ENCODE measurements at regions not wholly inside any gene's neighbourhood (a gene's known extent, or its start where the extent isn't known, plus 50 kb on each side); places are given as distances from the start of the nearest gene placed in this dataset.
A peak's percentile ranks its signal among the peaks of the same experiment; 100 is the strongest.

- peaks cover 2% of the 10 kb centered on the region for H3K27me3 ChIP-seq
- H2AFZ ChIP-seq, result no peak overlapping the region
- DNase-seq (ENCODE audit: low spot score), result no peak
- no peaks in the 10 kb centered on the region for H4K20me1 ChIP-seq (ENCODE audit: insufficient read depth, poor library complexity, severe bottlenecking)
- TF ChIP-seq, protein P1, sequence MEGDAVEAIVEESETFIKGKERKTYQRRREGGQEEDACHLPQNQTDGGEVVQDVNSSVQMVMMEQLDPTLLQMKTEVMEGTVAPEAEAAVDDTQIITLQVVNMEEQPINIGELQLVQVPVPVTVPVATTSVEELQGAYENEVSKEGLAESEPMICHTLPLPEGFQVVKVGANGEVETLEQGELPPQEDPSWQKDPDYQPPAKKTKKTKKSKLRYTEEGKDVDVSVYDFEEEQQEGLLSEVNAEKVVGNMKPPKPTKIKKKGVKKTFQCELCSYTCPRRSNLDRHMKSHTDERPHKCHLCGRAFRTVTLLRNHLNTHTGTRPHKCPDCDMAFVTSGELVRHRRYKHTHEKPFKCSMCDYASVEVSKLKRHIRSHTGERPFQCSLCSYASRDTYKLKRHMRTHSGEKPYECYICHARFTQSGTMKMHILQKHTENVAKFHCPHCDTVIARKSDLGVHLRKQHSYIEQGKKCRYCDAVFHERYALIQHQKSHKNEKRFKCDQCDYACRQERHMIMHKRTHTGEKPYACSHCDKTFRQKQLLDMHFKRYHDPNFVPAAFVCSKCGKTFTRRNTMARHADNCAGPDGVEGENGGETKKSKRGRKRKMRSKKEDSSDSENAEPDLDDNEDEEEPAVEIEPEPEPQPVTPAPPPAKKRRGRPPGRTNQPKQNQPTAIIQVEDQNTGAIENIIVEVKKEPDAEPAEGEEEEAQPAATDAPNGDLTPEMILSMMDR (IDR thresholded peaks at IDR 0.05; ENCODE audit: poor library complexity), result no peak
- TF ChIP-seq EZH2phosphoT487 (IDR thresholded peaks at IDR 0.05; ENCODE audit: low read depth, severe bottlenecking, unreplicated experiment), result no peak
- TF ChIP-seq EZH2 (IDR thresholded peaks at IDR 0.05; ENCODE audit: borderline replicate concordance), result no peak
- 67% methylated on average over 4 of the region's 4 CpGs for WGBS (ENCODE audit: low lambda C conversion rate, missing lambda C conversion rate)
- no peaks in the 10 kb centered on the region for H3K9me3 ChIP-seq (ENCODE audit: low read depth)
- no peaks in the 10 kb centered on the region for H3K79me2 ChIP-seq
- no peak overlapping the region for H3K4me2 ChIP-seq
- H3K36me3 ChIP-seq (replicated peaks; ENCODE audit: insufficient read depth, low read depth), result no peaks in the 10 kb centered on the region
- H3K9me2 ChIP-seq (replicated peaks; ENCODE audit: insufficient read depth), result no peaks in the 10 kb centered on the region
- no peak overlapping the region for H3K27ac ChIP-seq
- no peak overlapping the region for H3K4me3 ChIP-seq
- H3K4me1 ChIP-seq (ENCODE audit: insufficient read depth), result no peaks in the 10 kb centered on the region
Measured at GRCh38 chr11:122044086-122044485, 71.9 kb downstream of the BLID start.

DNA sequence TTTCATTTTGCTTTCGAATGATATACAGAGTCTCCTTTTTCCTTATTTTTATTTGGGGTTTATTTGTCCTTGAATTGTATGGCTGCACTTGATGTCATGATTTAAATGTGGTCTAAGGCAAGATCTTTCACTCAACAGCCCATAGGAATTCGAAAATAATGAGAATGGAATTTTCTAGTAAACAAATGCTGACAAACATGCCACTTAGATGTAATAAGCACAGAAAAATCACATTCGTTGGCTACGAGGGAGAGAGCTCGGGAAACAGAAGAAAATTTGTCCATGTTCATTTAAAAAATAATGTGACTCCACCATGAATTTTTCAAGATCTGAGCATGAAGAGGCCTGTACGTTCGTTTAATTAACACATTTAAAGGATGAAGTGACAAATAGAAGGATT, 73.0 kb downstream of the BLID start:
- no peak for TF ChIP-seq EZH2 (IDR thresholded peaks at IDR 0.05; ENCODE audit: borderline replicate concordance)
- TF ChIP-seq, protein P1 (IDR thresholded peaks at IDR 0.05; ENCODE audit: poor library complexity), result no peak
- TF ChIP-seq EZH2phosphoT487 (IDR thresholded peaks at IDR 0.05; ENCODE audit: low read depth, severe bottlenecking, unreplicated experiment), result no peak
- H3K36me3 ChIP-seq (replicated peaks; ENCODE audit: insufficient read depth, low read depth), result no peaks in the 10 kb centered on the region
- no peak overlapping the region for H3K4me2 ChIP-seq
- no peak for DNase-seq (ENCODE audit: low spot score)
- H3K27ac ChIP-seq, result no peak overlapping the region
- no peaks in the 10 kb centered on the region for H4K20me1 ChIP-seq (ENCODE audit: insufficient read depth, poor library complexity, severe bottlenecking)
- H3K79me2 ChIP-seq, result no peaks in the 10 kb centered on the region
- no peaks in the 10 kb centered on the region for H3K9me2 ChIP-seq (replicated peaks; ENCODE audit: insufficient read depth)
- WGBS (ENCODE audit: low lambda C conversion rate, missing lambda C conversion rate), result 55% methylated on average over 7 of the region's 7 CpGs
- no peak overlapping the region for H2AFZ ChIP-seq
- H3K27me3 ChIP-seq, result peaks cover 2% of the 10 kb centered on the region
- H3K4me3 ChIP-seq, result no peak overlapping the region
- H3K4me1 ChIP-seq (ENCODE audit: insufficient read depth), result no peaks in the 10 kb centered on the region
- no peaks in the 10 kb centered on the region for H3K9me3 ChIP-seq (ENCODE audit: low read depth)

DNA sequence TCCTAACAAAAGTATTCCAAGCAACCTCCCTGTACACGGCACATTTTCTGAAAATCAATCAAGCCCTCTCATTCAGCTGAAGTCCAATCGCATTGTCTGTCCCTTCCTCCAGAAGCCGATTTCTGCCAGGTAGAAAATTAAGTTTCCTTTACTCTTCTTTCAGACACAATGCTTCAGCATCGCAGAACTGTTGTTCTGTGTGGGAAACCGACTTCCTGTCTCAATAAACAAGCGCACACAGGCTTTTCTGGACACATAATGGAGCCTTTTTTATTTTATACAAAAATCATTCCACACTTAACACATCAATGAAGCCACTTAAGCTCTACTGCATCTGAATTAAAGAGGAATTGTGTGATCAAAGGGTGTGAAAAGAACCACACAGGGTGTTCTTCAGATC, 75.6 kb downstream of the BLID start:
- Histone ChIP-seq H2AFZ (peak overlapping the region; percentile 33), H4K20me1 (ENCODE audit: insufficient read depth, poor library complexity, severe bottlenecking) (no peaks in the 10 kb centered on the region), H3K9me3 (ENCODE audit: low read depth) (no peaks in the 10 kb centered on the region), H3K4me3 (no peak overlapping the region), H3K36me3 (replicated peaks; ENCODE audit: insufficient read depth, low read depth) (no peaks in the 10 kb centered on the region), H3K27me3 (no peaks in the 10 kb centered on the region), H3K9me2 (replicated peaks; ENCODE audit: insufficient read depth) (no peaks in the 10 kb centered on the region), H3K4me1 (ENCODE audit: insufficient read depth) (no peaks in the 10 kb centered on the region), H3K79me2 (no peaks in the 10 kb centered on the region), H3K27ac (no peak overlapping the region), H3K4me2 (peak overlapping the region; percentile 63)
- WGBS (ENCODE audit: low lambda C conversion rate, missing lambda C conversion rate), result 40% methylated on average over 6 of the region's 6 CpGs
- TF ChIP-seq, protein P1 (IDR thresholded peaks at IDR 0.05; ENCODE audit: poor library complexity), result no peak
- TF ChIP-seq EZH2phosphoT487 (IDR thresholded peaks at IDR 0.05; ENCODE audit: low read depth, severe bottlenecking, unreplicated experiment), result no peak
- TF ChIP-seq EZH2 (IDR thresholded peaks at IDR 0.05; ENCODE audit: borderline replicate concordance), result no peak
- no peak for DNase-seq (ENCODE audit: low spot score)

DNA sequence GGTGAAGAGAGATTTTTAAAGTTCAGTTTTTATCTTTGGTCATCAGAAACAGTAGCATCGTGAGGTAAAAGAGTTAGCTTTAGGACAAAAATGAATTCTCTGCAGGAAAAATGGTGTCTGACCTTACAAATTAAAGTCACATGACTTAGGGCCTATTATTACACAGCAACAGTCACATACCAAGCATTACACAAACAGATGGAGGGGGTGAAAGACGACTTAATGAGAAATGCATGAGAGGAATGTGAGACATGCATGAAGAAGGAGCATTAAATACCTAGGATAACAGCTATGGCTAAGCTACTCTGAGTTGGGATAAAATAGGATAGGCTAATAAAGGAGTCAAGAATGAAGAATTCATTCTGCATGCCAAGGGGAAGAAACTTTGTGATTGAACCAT, 77.5 kb downstream of the BLID start:
- no peaks in the 10 kb centered on the region for H3K9me3 ChIP-seq (ENCODE audit: low read depth)
- H3K79me2 ChIP-seq, result no peaks in the 10 kb centered on the region
- no peaks in the 10 kb centered on the region for H3K36me3 ChIP-seq (replicated peaks; ENCODE audit: insufficient read depth, low read depth)
- no peak overlapping the region for H3K27ac ChIP-seq
- no peak for DNase-seq (ENCODE audit: low spot score)
- no peaks in the 10 kb centered on the region for H3K27me3 ChIP-seq
- H3K4me3 ChIP-seq, result no peak overlapping the region
- H2AFZ ChIP-seq, result no peak overlapping the region
- TF ChIP-seq EZH2phosphoT487 (IDR thresholded peaks at IDR 0.05; ENCODE audit: low read depth, severe bottlenecking, unreplicated experiment) (no peak), EZH2 (IDR thresholded peaks at IDR 0.05; ENCODE audit: borderline replicate concordance) (no peak)
- 51% methylated on average over 2 of the region's 2 CpGs for WGBS (ENCODE audit: low lambda C conversion rate, missing lambda C conversion rate)
- no peak overlapping the region for H3K4me2 ChIP-seq
- H3K4me1 ChIP-seq (ENCODE audit: insufficient read depth), result no peaks in the 10 kb centered on the region
- no peaks in the 10 kb centered on the region for H4K20me1 ChIP-seq (ENCODE audit: insufficient read depth, poor library complexity, severe bottlenecking)
- no peaks in the 10 kb centered on the region for H3K9me2 ChIP-seq (replicated peaks; ENCODE audit: insufficient read depth)

Data from hepatocyte (in vitro differentiated cells).